IMR-90 (cell line): ENCODE measurements at regions not wholly inside any gene's neighbourhood (a gene's known extent, or its start where the extent isn't known, plus 50 kb on each side); places are given as distances from the start of the nearest gene placed in this dataset.

Source experiments
- CHD1 ChIP-seq: IDR thresholded peaks from 2 replicates; pipeline ENCODE4 v1.6.1; 2012; ENCODE audit warnings: low read depth, low read length, improper control_type of control experiment
- MAFK ChIP-seq: IDR thresholded peaks from 2 replicates; pipeline ENCODE4 v1.6.1; 2012; ENCODE audit warnings: low read depth, low read length, improper control_type of control experiment
- NFE2L2 ChIP-seq: fragments of 150-350 bp; IDR thresholded peaks from 2 replicates; pipeline ENCODE4 v1.6.1; 2016; ENCODE audit warnings: low read depth, mild to moderate bottlenecking, low read length
- POLR2A ChIP-seq: IDR thresholded peaks from 2 replicates; pipeline ENCODE4 v1.6.1; 2012; ENCODE audit warnings: mild to moderate bottlenecking, low read depth, low read length
- RAD21 ChIP-seq: IDR thresholded peaks from 2 replicates; pipeline ENCODE4 v1.6.1; 2012; ENCODE audit warnings: low read length, improper control_type of control experiment
- RCOR1 ChIP-seq: IDR thresholded peaks from 2 replicates; pipeline ENCODE4 v1.6.1; 2012; ENCODE audit warnings: mild to moderate bottlenecking, low read length, improper control_type of control experiment; ENCODE audit not compliant: insufficient replicate concordance
- SMC3 ChIP-seq: fragments of 150-350 bp; IDR thresholded peaks from 2 replicates; pipeline ENCODE4 v1.6.1; 2016; ENCODE audit warnings: low read depth, mild to moderate bottlenecking, antibody characterized with exemption, low read length, moderate library complexity
- USF2 ChIP-seq: fragments of 150-350 bp; IDR thresholded peaks from 2 replicates; pipeline ENCODE4 v1.6.1; 2017; ENCODE audit warnings: mild to moderate bottlenecking, antibody characterized with exemption, low read length, low read depth
- TF ChIP-seq, protein P1 (sequence below): conservative IDR thresholded peaks from 2 replicates; pipeline ENCODE4 v1.5.1; 2012; ENCODE audit warnings: mild to moderate bottlenecking, low read depth, low read length, improper control_type of control experiment

DNA sequence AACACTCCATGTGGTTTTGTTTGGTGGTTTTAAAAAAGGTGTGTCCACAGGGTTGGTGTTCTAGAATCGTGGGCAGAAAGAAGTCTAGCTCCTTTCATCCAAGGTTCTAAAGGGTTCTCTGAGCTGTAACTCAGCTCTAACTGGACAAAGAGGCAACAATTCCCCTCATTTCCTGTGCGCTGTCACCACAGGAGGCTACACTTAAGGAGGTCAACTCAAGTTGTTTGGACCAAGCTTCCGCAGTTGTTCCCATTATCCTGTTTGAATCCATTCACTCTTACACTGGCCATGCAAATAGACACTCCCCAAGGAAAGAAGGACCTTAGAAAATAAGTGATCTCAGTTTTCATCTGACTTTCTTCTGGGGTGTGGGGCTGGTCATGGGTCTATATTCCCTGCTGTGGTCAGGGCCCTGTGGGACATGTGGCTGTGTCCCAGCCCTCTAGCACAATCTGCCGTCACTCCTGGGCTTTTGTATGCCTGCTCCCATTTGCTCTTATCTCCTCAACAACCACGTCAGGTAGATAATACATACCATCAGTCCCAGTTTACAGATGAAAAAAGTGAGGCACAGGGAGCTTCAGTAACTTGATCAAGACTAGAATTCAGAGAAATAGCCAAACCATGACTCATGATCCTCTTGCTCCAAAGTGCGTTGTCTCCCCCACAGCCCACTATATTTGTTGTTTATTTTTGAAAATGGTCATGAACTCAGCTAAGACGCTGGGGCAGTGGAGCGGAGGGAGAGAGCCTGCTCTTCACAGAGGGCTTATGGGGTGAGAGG is 103.6 kb downstream of the RHOU start:
- TF ChIP-seq, protein P1, sequence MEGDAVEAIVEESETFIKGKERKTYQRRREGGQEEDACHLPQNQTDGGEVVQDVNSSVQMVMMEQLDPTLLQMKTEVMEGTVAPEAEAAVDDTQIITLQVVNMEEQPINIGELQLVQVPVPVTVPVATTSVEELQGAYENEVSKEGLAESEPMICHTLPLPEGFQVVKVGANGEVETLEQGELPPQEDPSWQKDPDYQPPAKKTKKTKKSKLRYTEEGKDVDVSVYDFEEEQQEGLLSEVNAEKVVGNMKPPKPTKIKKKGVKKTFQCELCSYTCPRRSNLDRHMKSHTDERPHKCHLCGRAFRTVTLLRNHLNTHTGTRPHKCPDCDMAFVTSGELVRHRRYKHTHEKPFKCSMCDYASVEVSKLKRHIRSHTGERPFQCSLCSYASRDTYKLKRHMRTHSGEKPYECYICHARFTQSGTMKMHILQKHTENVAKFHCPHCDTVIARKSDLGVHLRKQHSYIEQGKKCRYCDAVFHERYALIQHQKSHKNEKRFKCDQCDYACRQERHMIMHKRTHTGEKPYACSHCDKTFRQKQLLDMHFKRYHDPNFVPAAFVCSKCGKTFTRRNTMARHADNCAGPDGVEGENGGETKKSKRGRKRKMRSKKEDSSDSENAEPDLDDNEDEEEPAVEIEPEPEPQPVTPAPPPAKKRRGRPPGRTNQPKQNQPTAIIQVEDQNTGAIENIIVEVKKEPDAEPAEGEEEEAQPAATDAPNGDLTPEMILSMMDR = no peak
- TF ChIP-seq POLR2A = no peak
- peak; percentile 88 for TF ChIP-seq RCOR1
- TF ChIP-seq USF2 = no peak
- no peak for TF ChIP-seq NFE2L2
- TF ChIP-seq CHD1 = no peak
- TF ChIP-seq MAFK = no peak
- TF ChIP-seq SMC3 = no peak
- no peak for TF ChIP-seq RAD21
